Upper lobe of left lung (tissue), 6 donors: ENCODE measurements at regions not wholly inside any gene's neighbourhood (a gene's known extent, or its start where the extent isn't known, plus 50 kb on each side); places are given as distances from the start of the nearest gene placed in this dataset.
"Not testable (repeated sequence)": the region's sequence is repeated elsewhere in the genome, so short reads cannot be mapped to it uniquely, and the experiment has no call there.

Source experiments
- ATAC-seq, 2 donors: fragments of 200-7000 bp; cut with Tn5 transposase; one replicate each; pipeline ENCODE4 v1.9.1; 2022; ENCODE audit warnings: mild to moderate bottlenecking in 2 of 2, moderate library complexity in 2 of 2; ENCODE audit not compliant: low FRiP score in 2 of 2
- DNase-seq, 2 donors: peaks; one replicate each; pipeline ENCODE4 v3.0.0-alpha.2; 2019 to 2020
- H3K27ac ChIP-seq, 4 donors: fragments of 200-600 bp; sonication (generic); one replicate each; pipeline ENCODE4 v1.5.1; 2016 to 2019
- H3K27me3 ChIP-seq, 4 donors: fragments of 200-600 bp; sonication (generic); one replicate each; pipeline ENCODE4 v1.5.1; 2017 to 2019
- H3K36me3 ChIP-seq, 4 donors: fragments of 200-600 bp; sonication (generic); one replicate each; pipeline ENCODE4 v1.5.1; 2016 to 2019
- H3K4me1 ChIP-seq, 4 donors: fragments of 200-600 bp; sonication (generic); one replicate each; pipeline ENCODE4 v1.5.1; 2018 to 2019
- H3K4me3 ChIP-seq, 4 donors: fragments of 200-600 bp; sonication (generic); one replicate each; pipeline ENCODE4 v1.5.1; 2017 to 2019; ENCODE audit warnings: mild to moderate bottlenecking in 2 of 4, moderate library complexity in 1 of 4
- H3K9me3 ChIP-seq, 4 donors: fragments of 200-600 bp; sonication (generic); one replicate each; pipeline ENCODE4 v1.5.1; 2018 to 2019
- CTCF ChIP-seq, 6 experiments: fragments of 450-650 bp in 4 of 6; fragments of 200-600 bp in 2 of 6; sonication (generic) in 2 of 6; IDR thresholded peaks; one replicate each; pipeline ENCODE4 v1.5.1; 2016 to 2019; ENCODE audit warnings: antibody characterized with exemption in 6 of 6
- EP300 ChIP-seq, 4 donors: sonication (generic); formaldehyde crosslinking; IDR thresholded peaks; one replicate each; pipeline ENCODE4 v1.5.1; 2017; ENCODE audit warnings: antibody characterized with exemption in 4 of 4, control low read depth in 2 of 4
- POLR2A ChIP-seq, 4 donors: fragments of 450-650 bp; IDR thresholded peaks; one replicate each; pipeline ENCODE4 v1.5.1; 2016 to 2017; ENCODE audit warnings: antibody characterized with exemption in 4 of 4, mild to moderate bottlenecking in 2 of 4
- POLR2AphosphoS5 ChIP-seq, 2 donors: sonication (generic); formaldehyde crosslinking; IDR thresholded peaks; one replicate each; pipeline ENCODE4 v1.5.1; 2017; ENCODE audit warnings: antibody characterized with exemption in 2 of 2
- WGBS, 2 donors: methylation state at CpG; one replicate each; pipeline ENCODE4 v1.1.5; 2017 to 2018; 5-methylcytosine and 5-hydroxymethylcytosine counted together
- donor health status: DM: no; HTN: no; CAD: no; lungs with moderate emphysema.
- donor health status: DM: no; HTN: yes; CAD: no; lungs with severe emphysema.

GRCh38 chr7:26083113-26083512 lies 68.9 kb upstream of the NFE2L3 start:
- H3K9me3 ChIP-seq, result no peaks in the 10 kb centered on the region
- no peak for DNase-seq
- no peak overlapping the region for H3K4me3 ChIP-seq
- no peak for ATAC-seq
- no peaks in the 10 kb centered on the region for H3K36me3 ChIP-seq
- H3K27ac ChIP-seq, result no peak overlapping the region
- WGBS, 2 donors, result 45 to 70% methylated on average over 2 of the region's 2 CpGs
- H3K4me1 ChIP-seq, result peaks cover 3 to 10% (median 9%) of the 10 kb centered on the region in 4 donors
- no peaks in the 10 kb centered on the region for H3K27me3 ChIP-seq
- TF ChIP-seq EP300 (IDR thresholded peaks at IDR 0.05), result no peak

- no peak for TF ChIP-seq POLR2A (IDR thresholded peaks at IDR 0.05)
- no peak for TF ChIP-seq POLR2AphosphoS5 (IDR thresholded peaks at IDR 0.05)
- no peak for TF ChIP-seq EP300 (IDR thresholded peaks at IDR 0.05)
- TF ChIP-seq CTCF (IDR thresholded peaks at IDR 0.05), result no peak
- 91 to 94% methylated on average over 7 of the region's 7 CpGs for WGBS, 2 donors
These were observed 67.6 kb upstream of the NFE2L3 start for GRCh38 chr7:26084418-26084817.

GRCh38 chr7:26085771-26086170 lies 66.2 kb upstream of the NFE2L3 start:
- TF ChIP-seq POLR2A (IDR thresholded peaks at IDR 0.05) (no peak), CTCF (IDR thresholded peaks at IDR 0.05) (no peak), POLR2AphosphoS5 (IDR thresholded peaks at IDR 0.05) (no peak), EP300 (IDR thresholded peaks at IDR 0.05) (no peak)
- H3K27me3 ChIP-seq, result no peaks in the 10 kb centered on the region
- peaks cover 2 to 4% (median 3%) of the 10 kb centered on the region in 4 donors for H3K4me1 ChIP-seq
- ATAC-seq (no peak), DNase-seq (no peak)
- WGBS, 2 donors, result 76 to 88% methylated on average over 6 to 7 of the region's 7 CpGs
- no peak overlapping the region for H3K4me3 ChIP-seq
- H3K36me3 ChIP-seq, result no peaks in the 10 kb centered on the region
- H3K9me3 ChIP-seq, result no peaks in the 10 kb centered on the region
- no peak overlapping the region for H3K27ac ChIP-seq

More at GRCh38 chr7:26084418-26084817, 67.6 kb upstream of the NFE2L3 start:
- Histone ChIP-seq H3K27ac (no peak overlapping the region), H3K4me3 (no peak overlapping the region), H3K36me3 (no peaks in the 10 kb centered on the region), H3K4me1 (peaks cover 0 to under 1% (median 0%) of the 10 kb centered on the region in 4 donors), H3K9me3 (no peaks in the 10 kb centered on the region), H3K27me3 (no peaks in the 10 kb centered on the region)
- DNase-seq (no peak), ATAC-seq (no peak)

- Histone ChIP-seq H3K27ac (no peak overlapping the region), H3K4me3 (no peak overlapping the region), H3K9me3 (no peaks in the 10 kb centered on the region), H3K27me3 (no peaks in the 10 kb centered on the region), H3K36me3 (no peaks in the 10 kb centered on the region), H3K4me1 (peaks cover 4 to 10% (median 5%) of the 10 kb centered on the region in 4 donors)
- no peak for DNase-seq
- no peak for ATAC-seq
- TF ChIP-seq POLR2A (IDR thresholded peaks at IDR 0.05), result no peak
- TF ChIP-seq POLR2AphosphoS5 (IDR thresholded peaks at IDR 0.05), result no peak
- TF ChIP-seq CTCF (IDR thresholded peaks at IDR 0.05), result no peak
- no peak for TF ChIP-seq EP300 (IDR thresholded peaks at IDR 0.05)
- WGBS, 2 donors, result 84 to 93% methylated on average over 7 of the region's 7 CpGs
These were observed 64.5 kb upstream of the NFE2L3 start for GRCh38 chr7:26087321-26088091.

- not testable (repeated sequence) for H3K36me3 ChIP-seq, H3K27me3 ChIP-seq, DNase-seq, H3K9me3 ChIP-seq, ATAC-seq, H3K4me3 ChIP-seq, H3K4me1 ChIP-seq, H3K27ac ChIP-seq
- WGBS, 2 donors, result 72 to 74% methylated on average over 6 of the region's 6 CpGs
These were observed 62.5 kb upstream of the NFE2L3 start for GRCh38 chr7:26089469-26089868.
